ENCODE measurements at regions not wholly inside any gene's neighbourhood (a gene's known extent, or its start where the extent isn't known, plus 50 kb on each side); places are given as distances from the start of the nearest gene placed in this dataset.

DNA sequence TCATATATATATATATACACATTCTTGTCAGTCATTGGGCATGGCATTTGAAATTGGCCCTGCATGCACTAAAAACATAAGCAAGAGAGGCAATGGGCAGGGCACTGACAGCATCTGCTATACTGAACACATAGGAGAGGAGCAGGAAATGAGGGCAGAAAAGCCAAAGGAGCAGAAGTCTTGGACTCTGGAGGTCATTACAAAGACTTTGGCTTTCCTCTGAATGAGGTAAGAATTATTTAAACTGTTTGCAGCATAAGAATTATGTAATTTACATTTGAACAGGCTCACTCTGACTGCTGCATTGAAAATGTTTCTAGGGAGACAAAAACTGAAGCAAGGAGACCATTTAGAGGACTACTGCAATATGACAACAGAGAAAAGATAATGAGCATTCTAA is 396.5 kb downstream of the PRDM5 start (continued):
- TF ChIP-seq TRIM22 (IDR thresholded peaks at IDR 0.05) (no peak), MXI1 (IDR thresholded peaks at IDR 0.05; ENCODE audit: borderline replicate concordance, low read depth, low read length) (no peak), ZNF552 (CRISPR knock-in tag; IDR thresholded peaks at IDR 0.05; ENCODE audit: borderline replicate concordance) (no peak), HNRNPH1 (optimal IDR thresholded peaks at IDR 0.05; ENCODE audit: low read depth, low read length) (no peak), TEAD3 (CRISPR knock-in tag; optimal IDR thresholded peaks at IDR 0.05; ENCODE audit: borderline replicate concordance) (no peak), SRSF4 (IDR thresholded peaks at IDR 0.05; ENCODE audit: low read depth, low read length, poor library complexity, severe bottlenecking) (no peak), TEF (CRISPR knock-in tag; IDR thresholded peaks at IDR 0.05) (no peak), TMF1 (CRISPR knock-in tag; IDR thresholded peaks at IDR 0.05; ENCODE audit: low read depth) (no peak), GLI4 (CRISPR knock-in tag; IDR thresholded peaks at IDR 0.05; ENCODE audit: borderline replicate concordance) (no peak), CSRNP2 (CRISPR knock-in tag; conservative IDR thresholded peaks at IDR 0.05; ENCODE audit: low read depth) (no peak), DNMT3B (CRISPR knock-in tag; conservative IDR thresholded peaks at IDR 0.05) (no peak)
- TF ChIP-seq, protein P1, sequence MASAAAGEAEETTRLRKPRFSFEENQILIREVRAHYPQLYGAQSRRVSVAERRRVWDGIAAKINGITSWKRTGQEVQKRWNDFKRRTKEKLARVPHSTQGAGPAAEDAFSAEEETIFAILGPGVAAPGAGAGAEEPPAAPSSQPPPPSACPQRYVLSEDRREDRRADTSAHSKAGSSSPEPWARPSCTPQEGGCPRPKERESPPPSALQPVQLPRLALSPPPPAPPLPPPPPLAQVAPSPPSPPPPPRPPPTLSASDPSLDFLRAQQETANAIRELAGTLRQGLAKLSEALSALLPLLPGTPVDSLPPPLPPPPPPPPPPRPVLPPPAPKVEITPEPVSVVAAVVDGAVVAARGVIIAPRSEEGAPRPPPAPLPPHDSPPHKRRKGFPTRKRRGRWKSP (CRISPR knock-in tag; IDR thresholded peaks at IDR 0.05): no peak

All from HepG2 (cell line).